Ectodermal cell (in vitro differentiated cells): ENCODE measurements at regions not wholly inside any gene's neighbourhood (a gene's known extent, or its start where the extent isn't known, plus 50 kb on each side); places are given as distances from the start of the nearest gene placed in this dataset.

Source experiments
- H3K27ac ChIP-seq: 2 replicates; pipeline ENCODE4 v1.7.0; 2013; ENCODE audit warnings: mild to moderate bottlenecking, low read depth, low read length; ENCODE audit not compliant: insufficient read depth, poor library complexity, severe bottlenecking
- H3K27me3 ChIP-seq: 2 replicates; pipeline ENCODE4 v1.7.0; 2013; ENCODE audit warnings: mild to moderate bottlenecking, low read length; ENCODE audit not compliant: insufficient read depth, control insufficient read depth, poor library complexity, severe bottlenecking
- H3K36me3 ChIP-seq: one replicate; pipeline ENCODE4 v1.7.0; 2013; ENCODE audit warnings: low read length; ENCODE audit not compliant: control insufficient read depth, insufficient read depth
- H3K4me1 ChIP-seq: one replicate; pipeline ENCODE4 v1.7.0; 2013; ENCODE audit warnings: low read length; ENCODE audit not compliant: control insufficient read depth, insufficient read depth
- H3K4me3 ChIP-seq: 2 replicates; pipeline ENCODE4 v1.7.0; 2013; ENCODE audit warnings: low read depth, low read length, control low read depth; ENCODE audit not compliant: insufficient read depth
- H3K9me3 ChIP-seq: 2 replicates; pipeline ENCODE4 v1.7.0; 2013; ENCODE audit warnings: mild to moderate bottlenecking, low read length, moderate library complexity; ENCODE audit not compliant: control insufficient read depth
- WGBS, 2 experiments: methylation state at CpG; one replicate each; pipeline ENCODE4 v1.1.7; 2013; ENCODE audit warnings: missing lambda C conversion rate in 2 of 2; 5-methylcytosine and 5-hydroxymethylcytosine counted together

GRCh38 chr4:65893957-65894755, 223.9 kb upstream of the EPHA5 start:
- Histone ChIP-seq H3K36me3 (no peaks in the 10 kb centered on the region), H3K9me3 (no peaks in the 10 kb centered on the region), H3K27ac (no peak overlapping the region), H3K27me3 (no peaks in the 10 kb centered on the region), H3K4me3 (no peak overlapping the region), H3K4me1 (no peaks in the 10 kb centered on the region)
- 88 to 89% methylated on average over 6 of the region's 6 CpGs for WGBS, 2 experiments

GRCh38 chr4:65893271-65893670, 223.0 kb upstream of the EPHA5 start:
- no peak overlapping the region for H3K4me3 ChIP-seq
- no peaks in the 10 kb centered on the region for H3K27me3 ChIP-seq
- 66 to 73% methylated on average over 1 of the region's 1 CpG for WGBS, 2 experiments
- no peaks in the 10 kb centered on the region for H3K9me3 ChIP-seq
- no peak overlapping the region for H3K27ac ChIP-seq
- H3K36me3 ChIP-seq: no peaks in the 10 kb centered on the region
- H3K4me1 ChIP-seq: no peaks in the 10 kb centered on the region

- H3K4me3 ChIP-seq: no peak overlapping the region
Observed at GRCh38 chr4:65880594-65880993, 210.3 kb upstream of the EPHA5 start.

GRCh38 chr4:65868096-65868824, 198.0 kb upstream of the EPHA5 start:
- 93 to 97% methylated on average over 4 of the region's 4 CpGs for WGBS, 2 experiments
- Histone ChIP-seq H3K36me3 (no peaks in the 10 kb centered on the region), H3K4me1 (no peaks in the 10 kb centered on the region), H3K27me3 (no peaks in the 10 kb centered on the region), H3K27ac (no peak overlapping the region), H3K9me3 (no peaks in the 10 kb centered on the region), H3K4me3 (no peak overlapping the region)

More at GRCh38 chr4:65880594-65880993, 210.3 kb upstream of the EPHA5 start:
- H3K27ac ChIP-seq: no peak overlapping the region
- H3K36me3 ChIP-seq: no peaks in the 10 kb centered on the region
- H3K4me1 ChIP-seq: no peaks in the 10 kb centered on the region
- 100% methylated on average over 1 of the region's 1 CpG for WGBS, 2 experiments
- H3K9me3 ChIP-seq: no peaks in the 10 kb centered on the region
- H3K27me3 ChIP-seq: no peaks in the 10 kb centered on the region

GRCh38 chr4:65865489-65865888, 195.2 kb upstream of the EPHA5 start:
- no peak overlapping the region for H3K4me3 ChIP-seq
- H3K27ac ChIP-seq: no peak overlapping the region
- H3K36me3 ChIP-seq: no peaks in the 10 kb centered on the region
- no peaks in the 10 kb centered on the region for H3K4me1 ChIP-seq
- H3K9me3 ChIP-seq: no peaks in the 10 kb centered on the region
- 71 to 75% methylated on average over 3 to 4 of the region's 4 CpGs for WGBS, 2 experiments
- H3K27me3 ChIP-seq: no peaks in the 10 kb centered on the region

- H3K27me3 ChIP-seq: no peaks in the 10 kb centered on the region
- no peak overlapping the region for H3K27ac ChIP-seq
- no peaks in the 10 kb centered on the region for H3K36me3 ChIP-seq
- no peaks in the 10 kb centered on the region for H3K9me3 ChIP-seq
- WGBS, 2 experiments: 81 to 91% methylated on average over 2 of the region's 2 CpGs
- no peak overlapping the region for H3K4me3 ChIP-seq
- H3K4me1 ChIP-seq: no peaks in the 10 kb centered on the region
Observed at GRCh38 chr4:65861993-65862392, 191.7 kb upstream of the EPHA5 start.

- no peaks in the 10 kb centered on the region for H3K4me1 ChIP-seq
- WGBS, 2 experiments: 79 to 86% methylated on average over 4 of the region's 4 CpGs
- H3K9me3 ChIP-seq: no peaks in the 10 kb centered on the region
- no peaks in the 10 kb centered on the region for H3K36me3 ChIP-seq
- no peak overlapping the region for H3K27ac ChIP-seq
- H3K4me3 ChIP-seq: no peak overlapping the region
- no peaks in the 10 kb centered on the region for H3K27me3 ChIP-seq
Observed at GRCh38 chr4:65845199-65845773, 175.0 kb upstream of the EPHA5 start.

GRCh38 chr4:65839164-65839931, 169.1 kb upstream of the EPHA5 start:
- no peaks in the 10 kb centered on the region for H3K4me1 ChIP-seq
- no peak overlapping the region for H3K27ac ChIP-seq
- no peaks in the 10 kb centered on the region for H3K36me3 ChIP-seq
- 95 to 100% methylated on average over 2 of the region's 2 CpGs for WGBS, 2 experiments
- no peaks in the 10 kb centered on the region for H3K9me3 ChIP-seq
- H3K4me3 ChIP-seq: no peak overlapping the region
- no peaks in the 10 kb centered on the region for H3K27me3 ChIP-seq

GRCh38 chr4:65834707-65835106, 164.4 kb upstream of the EPHA5 start:
- Histone ChIP-seq H3K27me3 (no peaks in the 10 kb centered on the region), H3K4me1 (no peaks in the 10 kb centered on the region), H3K36me3 (no peaks in the 10 kb centered on the region), H3K27ac (no peak overlapping the region), H3K4me3 (no peak overlapping the region), H3K9me3 (no peaks in the 10 kb centered on the region)

- no peak overlapping the region for H3K27ac ChIP-seq
- 93 to 94% methylated on average over 5 to 6 of the region's 6 CpGs for WGBS, 2 experiments
- no peaks in the 10 kb centered on the region for H3K4me1 ChIP-seq
- no peaks in the 10 kb centered on the region for H3K27me3 ChIP-seq
- H3K36me3 ChIP-seq: no peaks in the 10 kb centered on the region
- no peaks in the 10 kb centered on the region for H3K9me3 ChIP-seq
- no peak overlapping the region for H3K4me3 ChIP-seq
Observed at GRCh38 chr4:65831828-65832227, 161.5 kb upstream of the EPHA5 start.
